ENCODE measurements at regions not wholly inside any gene's neighbourhood (a gene's known extent, or its start where the extent isn't known, plus 50 kb on each side); places are given as distances from the start of the nearest gene placed in this dataset.

- no peak for DNase-seq
Observed at GRCh38 chrX:45719751-45720501, 519.2 kb upstream of the DIPK2B start.

- DNase-seq = no peak
Observed at GRCh38 chrX:45718676-45719075, 518.0 kb upstream of the DIPK2B start.

GRCh38 chrX:45716750-45717149 is 516.1 kb upstream of the DIPK2B start:
- no peak for DNase-seq

DNA sequence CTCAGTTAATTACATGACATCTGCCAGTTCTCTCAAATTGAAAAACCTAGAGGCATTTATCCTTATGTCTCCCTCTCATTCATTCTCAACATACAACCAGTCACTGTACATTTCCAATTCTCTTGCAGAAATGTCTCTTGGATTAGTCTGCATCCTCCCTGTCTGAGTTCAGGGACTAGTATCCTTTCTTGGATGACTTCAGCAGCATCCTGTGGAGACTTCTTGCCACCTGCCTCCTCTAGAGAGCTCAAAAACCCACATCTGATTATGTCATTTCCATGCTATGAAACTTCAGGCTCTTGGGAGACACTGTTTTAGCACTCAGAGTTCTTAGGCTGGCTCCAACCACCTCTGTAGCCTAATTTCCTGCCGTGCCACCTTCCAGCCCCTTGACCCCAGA is 515.1 kb upstream of the DIPK2B start:
- DNase-seq = no peak

- DNase-seq = no peak
Observed at GRCh38 chrX:45714866-45715265, 514.2 kb upstream of the DIPK2B start.

GRCh38 chrX:45712067-45712466 is 511.4 kb upstream of the DIPK2B start:
- DNase-seq = no peak

- no peak for DNase-seq
Observed at GRCh38 chrX:45711231-45711630, 510.6 kb upstream of the DIPK2B start.

DNA sequence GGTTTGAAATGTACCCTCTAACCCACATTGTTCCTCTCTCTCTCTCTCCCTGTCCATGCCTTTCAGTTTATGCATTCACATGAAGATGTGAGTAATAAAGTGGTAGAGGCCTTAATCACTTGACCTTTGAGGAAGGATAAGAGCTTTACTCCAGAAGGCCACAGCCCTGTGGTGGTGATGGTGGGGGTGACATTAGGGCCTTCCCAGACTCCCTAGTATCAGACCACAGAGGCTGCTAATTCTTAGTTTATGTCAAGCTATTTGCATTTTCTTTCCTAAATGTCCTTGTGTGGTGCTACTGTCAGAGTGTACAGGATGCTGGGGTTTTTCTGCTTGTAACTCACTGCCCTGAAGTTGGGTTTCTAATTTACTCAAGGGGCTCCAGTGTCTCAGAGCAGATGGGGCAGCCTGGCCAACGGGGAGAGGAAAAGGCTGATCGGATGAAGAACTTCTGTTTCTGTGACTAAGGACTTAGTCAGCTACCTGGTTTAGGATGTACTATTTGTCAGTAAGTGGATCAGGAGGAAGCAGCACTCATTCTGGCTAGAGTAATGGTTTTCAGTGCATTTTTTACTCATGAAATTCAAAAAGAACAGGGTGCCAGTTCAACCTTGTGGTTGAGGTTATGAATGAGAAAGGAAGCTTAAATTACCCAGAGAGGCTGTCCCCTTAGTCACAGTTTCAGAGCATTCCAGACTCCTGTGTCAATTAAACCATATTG is 509.6 kb upstream of the DIPK2B start:
- peak; percentile 84 for DNase-seq

DNA sequence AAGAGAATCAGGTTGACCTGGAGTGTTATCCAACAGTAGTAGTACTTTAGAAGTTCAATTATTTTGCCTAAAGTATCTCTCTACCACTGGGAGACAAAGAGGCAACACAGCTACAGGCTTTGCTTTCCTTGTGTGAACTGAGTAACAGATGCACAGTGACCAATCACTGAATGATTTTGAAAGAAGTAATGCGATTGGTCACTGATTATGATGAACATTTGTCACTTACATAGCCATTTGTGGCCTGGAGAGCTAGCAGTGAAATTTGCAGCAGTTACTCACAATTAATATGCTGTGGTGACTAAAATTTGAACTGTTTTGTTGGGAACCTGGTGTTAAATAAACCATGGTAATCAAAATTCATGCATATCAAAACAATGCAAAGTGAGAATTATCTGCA is 508.7 kb upstream of the DIPK2B start:
- no peak for DNase-seq

DNA sequence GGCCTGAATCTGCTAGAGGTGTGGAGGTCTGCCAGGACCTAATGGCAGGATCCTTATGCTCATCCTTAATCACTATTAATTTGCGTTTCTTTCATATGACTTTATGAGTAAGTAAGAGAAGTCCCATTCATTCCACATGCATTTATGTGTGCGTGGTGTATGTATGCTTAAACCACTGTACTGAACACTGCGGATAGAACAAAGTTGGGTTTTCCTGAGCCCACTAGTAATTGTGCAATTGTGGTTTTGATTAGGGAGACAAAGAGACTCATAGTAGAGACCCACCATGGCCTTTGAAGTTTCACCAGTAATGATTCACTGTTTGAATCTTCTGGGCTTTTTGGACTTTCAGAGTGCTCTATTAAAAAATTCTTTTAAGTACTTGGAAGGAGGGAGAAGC is 498.5 kb upstream of the DIPK2B start:
- DNase-seq = no peak

- peak; percentile 10 for DNase-seq
Observed at GRCh38 chrX:45697591-45697990, 496.9 kb upstream of the DIPK2B start.

DNA sequence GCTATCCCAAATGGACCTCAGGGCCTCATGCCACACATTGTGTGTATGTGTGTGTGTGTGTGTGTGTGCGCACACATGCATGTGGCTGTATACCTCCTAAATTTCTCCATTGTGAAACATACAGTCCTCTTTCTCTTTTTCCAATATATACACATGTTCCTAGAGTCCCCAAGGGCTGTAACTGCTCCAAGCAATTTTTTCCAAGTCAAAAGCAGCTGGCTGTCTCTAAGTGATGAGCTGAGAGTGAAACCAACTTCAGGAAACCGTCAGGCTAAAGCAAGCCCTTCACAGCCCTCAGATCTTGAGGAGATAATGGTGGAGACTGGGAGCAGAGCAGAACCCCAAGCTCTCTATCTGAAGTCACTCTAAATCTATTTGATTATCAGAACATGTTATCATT is 496.1 kb upstream of the DIPK2B start:
- DNase-seq = no peak

DNA sequence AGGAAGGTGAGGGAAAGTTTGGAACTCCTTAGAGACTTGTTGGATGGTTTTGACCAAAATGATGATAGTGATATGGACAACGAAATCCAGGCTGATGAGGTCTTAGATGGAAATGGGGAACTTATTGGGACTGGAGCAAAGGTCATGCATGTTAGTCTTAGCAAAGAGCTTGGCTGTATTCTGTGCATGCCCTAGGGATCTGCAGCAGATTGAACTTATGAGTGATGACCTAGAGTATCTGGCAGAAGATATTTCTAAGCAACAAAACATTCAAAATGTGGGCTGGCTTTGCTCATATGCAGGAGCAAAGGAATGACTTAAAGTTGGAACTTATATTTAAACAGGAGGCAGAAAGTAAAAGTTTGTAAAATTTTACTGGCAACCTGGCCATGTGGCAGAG is 489.3 kb upstream of the DIPK2B start:
- DNase-seq = no peak

GRCh38 chrX:45683914-45684313 is 483.2 kb upstream of the DIPK2B start:
- DNase-seq = no peak

DNA sequence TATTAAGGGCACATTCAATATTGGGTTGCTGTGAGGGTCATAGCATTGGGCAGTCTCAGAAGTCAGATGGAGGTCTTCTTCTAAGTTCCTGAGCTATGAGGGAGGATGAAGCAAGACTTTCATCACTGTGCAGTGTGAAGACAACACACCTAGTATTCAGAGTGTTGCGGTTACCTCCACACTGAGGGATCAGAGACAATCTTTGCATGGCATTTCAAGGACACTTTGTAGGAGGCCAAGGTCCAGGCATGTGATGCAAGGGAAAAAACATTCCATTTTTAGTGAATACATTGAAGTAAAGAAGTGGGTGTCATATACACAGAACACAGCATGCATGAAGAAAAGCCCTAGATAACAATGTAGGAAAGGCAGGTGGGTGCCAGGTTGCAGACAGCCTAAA is 481.2 kb upstream of the DIPK2B start:
- DNase-seq = no peak

GRCh38 chrX:45669715-45670340 is 469.2 kb upstream of the DIPK2B start:
- DNase-seq = no peak

DNA sequence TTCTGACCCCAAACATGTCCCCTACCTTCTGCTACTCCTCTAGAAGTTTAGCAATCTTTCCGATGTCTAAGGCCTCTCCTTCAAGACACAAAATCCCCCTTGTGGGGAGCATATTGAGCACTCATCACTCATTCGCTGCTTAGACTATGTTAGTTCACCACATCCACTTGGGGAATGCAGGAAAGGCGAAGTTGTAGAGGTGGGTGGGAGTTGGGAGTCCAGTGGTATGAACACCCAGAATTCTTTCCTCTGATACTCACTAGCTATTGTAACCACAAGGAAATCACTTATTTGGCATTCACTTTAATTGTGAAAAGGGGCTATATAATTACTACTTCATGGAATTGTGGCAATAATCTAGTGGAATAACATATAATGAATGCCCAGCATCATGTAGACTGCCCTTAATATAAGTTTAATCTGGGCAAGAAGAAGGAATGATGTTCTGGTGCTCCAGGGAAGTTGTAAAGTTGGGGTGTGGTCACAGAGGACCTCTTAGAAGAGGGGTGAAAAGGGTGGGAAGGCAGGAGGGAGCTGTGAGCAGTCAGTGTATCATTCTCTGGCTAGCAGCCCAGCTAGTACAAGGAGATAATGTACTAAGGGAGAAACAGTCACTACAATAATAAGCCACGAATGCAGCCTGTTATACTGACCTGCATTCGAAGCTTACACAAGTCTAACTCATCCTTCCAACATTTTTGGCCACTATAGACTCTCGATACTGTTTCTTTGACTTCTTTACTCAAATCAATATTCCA is 468.2 kb upstream of the DIPK2B start:
- peak; percentile 48 for DNase-seq

DNA sequence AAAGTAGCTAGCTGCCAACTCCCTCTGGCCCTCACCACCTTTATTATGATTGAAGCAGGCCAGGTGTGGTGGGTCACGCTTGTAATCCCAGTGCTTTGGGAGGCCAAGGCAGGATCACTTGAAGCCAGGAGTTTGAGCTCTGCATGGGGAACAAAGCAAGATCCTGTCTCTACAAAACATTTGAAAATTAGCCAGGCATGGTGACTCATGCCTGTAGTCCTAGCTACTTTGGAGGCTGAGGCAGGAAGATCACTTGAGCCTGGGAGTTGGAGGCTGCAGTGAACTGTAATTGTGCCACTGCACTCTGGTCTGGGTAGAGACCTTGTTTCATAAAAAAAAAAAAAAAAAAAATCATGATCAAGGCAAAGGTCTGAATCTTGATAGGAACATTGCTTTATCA is 467.0 kb upstream of the DIPK2B start:
- no peak for DNase-seq

DNA sequence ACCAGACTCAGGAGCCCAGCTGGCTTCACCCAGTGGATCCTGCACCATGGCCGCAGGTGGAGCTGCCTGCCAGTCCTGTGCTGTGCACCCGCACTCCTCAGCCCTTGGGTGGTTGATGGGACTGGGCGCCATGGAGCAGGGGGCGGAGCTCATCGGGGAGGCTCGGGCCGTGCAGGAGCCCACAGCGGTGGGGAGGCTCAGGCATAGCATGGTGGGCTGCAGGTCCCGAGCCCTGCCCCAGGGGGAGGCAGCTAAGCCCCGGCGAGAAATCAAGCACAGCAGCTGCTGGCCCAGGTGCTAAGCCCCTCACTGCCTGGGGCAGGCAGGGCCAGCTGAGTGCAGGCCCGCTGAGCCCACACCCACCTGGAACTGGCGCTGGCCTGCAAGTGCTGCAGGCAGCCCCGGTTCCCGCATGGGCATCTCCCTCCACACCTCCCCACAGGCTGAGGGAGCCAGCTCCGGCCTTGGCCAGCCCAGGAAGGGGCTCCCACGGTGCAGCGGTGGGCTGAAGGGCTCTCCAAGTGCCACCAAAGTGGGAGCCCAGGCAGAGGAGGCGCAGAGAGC is 464.1 kb upstream of the DIPK2B start:
- no peak for DNase-seq

DNA sequence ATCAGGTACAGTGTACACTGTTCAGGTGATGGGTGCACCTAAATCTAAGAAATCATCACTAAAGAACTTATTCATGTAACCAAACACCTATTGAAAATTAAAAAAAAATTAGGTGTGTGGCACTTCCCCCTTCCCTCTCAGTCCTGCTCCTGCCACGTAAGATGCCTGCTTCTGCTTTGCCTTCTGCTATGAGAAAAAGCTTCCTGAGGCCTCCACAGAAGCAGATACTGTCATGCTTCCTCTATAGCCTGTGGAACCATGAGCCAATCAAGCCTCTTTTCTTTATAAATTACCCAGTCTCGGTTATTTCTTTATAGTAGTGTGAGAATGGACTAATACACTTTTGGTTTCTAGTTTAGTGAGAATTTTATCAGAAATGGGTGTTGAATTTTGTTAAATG is 459.8 kb upstream of the DIPK2B start:
- no peak for DNase-seq

DNA sequence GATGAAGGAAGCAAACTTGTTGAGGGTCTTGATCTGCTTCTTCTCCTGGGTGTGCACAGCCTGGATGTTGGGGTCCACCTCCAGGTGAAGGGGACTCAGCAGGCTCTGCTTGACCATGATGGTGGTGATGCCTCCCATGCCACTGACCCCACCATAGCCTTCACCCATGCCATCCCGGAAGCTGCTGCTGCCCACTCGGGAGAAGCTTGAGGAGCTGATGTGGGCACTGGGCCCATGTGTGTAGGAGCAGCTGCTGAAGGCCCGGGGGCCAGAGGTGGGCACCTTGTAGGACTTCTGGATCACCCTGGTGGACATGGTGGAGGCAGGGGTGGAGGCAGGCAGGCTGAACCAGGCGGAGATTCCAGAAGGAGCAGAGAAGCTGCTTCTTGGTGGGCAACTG is 432.7 kb upstream of the DIPK2B start:
- DNase-seq = no peak

- no peak for DNase-seq
Observed at GRCh38 chrX:45632506-45632905, 431.8 kb upstream of the DIPK2B start.

GRCh38 chrX:45630078-45630477 is 429.4 kb upstream of the DIPK2B start:
- DNase-seq = no peak

All from kidney glomerular epithelial cell (primary cell).